22Rv1 (cell line): ENCODE measurements at regions not wholly inside any gene's neighbourhood (a gene's known extent, or its start where the extent isn't known, plus 50 kb on each side); places are given as distances from the start of the nearest gene placed in this dataset.

Experiments
- CTCF ChIP-seq: fragments of 450-650 bp; IDR thresholded peaks from 2 replicates; pipeline ENCODE4 v1.5.1; 2017; ENCODE audit warnings: mild to moderate bottlenecking
- ZFX ChIP-seq: fragments of 450-650 bp; IDR thresholded peaks from 2 replicates; pipeline ENCODE4 v1.6.1; 2017; ENCODE audit warnings: antibody characterized with exemption, borderline replicate concordance

- no peak for TF ChIP-seq ZFX
- TF ChIP-seq CTCF, result no peak
These were observed 93.2 kb downstream of the GASK1B start for GRCh38 chr4:158079661-158080060.
